AG04449 (cell line): ENCODE measurements at regions not wholly inside any gene's neighbourhood (a gene's known extent, or its start where the extent isn't known, plus 50 kb on each side); places are given as distances from the start of the nearest gene placed in this dataset.

ENCODE experiments used
- CTCF ChIA-PET: fragments of 350-600 bp; formaldehyde crosslinking; extraction: SDS; loops from one replicate; lab custom pipeline; 2021; ENCODE audit warnings: antibody characterized with exemption; lab: Yijun Ruan, JAX
- POLR2A ChIA-PET: fragments of 400-600, 350-600 bp; formaldehyde crosslinking; extraction: SDS; loops from one replicate; lab custom pipeline; 2020; ENCODE audit warnings: antibody characterized with exemption, inconsistent platforms; lab: Yijun Ruan, JAX
- DNase-seq: peaks from one replicate; pipeline ENCODE4 v3.0.0-alpha.2; 2010; ENCODE audit warnings: low read depth, low spot score
- H3K4me3 ChIP-seq: 2 replicates; pipeline ENCODE4 v1.5.1; 2011; ENCODE audit warnings: low read depth, mild to moderate bottlenecking, control low read depth, low read length
- CTCF ChIP-seq: IDR thresholded peaks from one replicate; pipeline ENCODE4 v1.5.1; 2011; ENCODE audit warnings: mild to moderate bottlenecking, moderate library complexity, low read length, control low read depth, inconsistent platforms; ENCODE audit not compliant: insufficient read depth; ENCODE audit errors: missing control alignments

- DNase-seq = no peak
- POLR2A ChIA-PET = no interaction called here
- CTCF ChIA-PET = no interaction called here
These were observed 348.3 kb downstream of the TSHZ3 start for GRCh38 chr19:31000913-31001312.

GRCh38 chr19:30999726-31000125 lies 349.5 kb downstream of the TSHZ3 start:
- no peak overlapping the region for H3K4me3 ChIP-seq
- ChIA-PET POLR2A (no interaction called here), CTCF (no interaction called here)
- no peak for DNase-seq
- TF ChIP-seq CTCF = no peak

More at GRCh38 chr19:31000913-31001312, 348.3 kb downstream of the TSHZ3 start:
- no peak overlapping the region for H3K4me3 ChIP-seq
- no peak for TF ChIP-seq CTCF

- ChIA-PET POLR2A (no interaction called here), CTCF (no interaction called here)
- no peak overlapping the region for H3K4me3 ChIP-seq
- DNase-seq = no peak
- TF ChIP-seq CTCF = no peak
These were observed 352.0 kb downstream of the TSHZ3 start for GRCh38 chr19:30997222-30997621.

GRCh38 chr19:30978639-30979038 lies 370.6 kb downstream of the TSHZ3 start:
- ChIA-PET CTCF (no interaction called here), POLR2A (no interaction called here)
- TF ChIP-seq CTCF = no peak

GRCh38 chr19:30969591-30969990 lies 379.6 kb downstream of the TSHZ3 start:
- POLR2A ChIA-PET = no interaction called here
- no peak overlapping the region for H3K4me3 ChIP-seq
- CTCF ChIA-PET = interaction anchor here (0.8 to 2.0 kb wide), 6 partner anchors 10 to 1255 kb away, joined by 3 to 6 read pairs (median 3); no protein-coding TSS in a partner anchor
- TF ChIP-seq CTCF = no peak
- no peak for DNase-seq

More at GRCh38 chr19:30978639-30979038, 370.6 kb downstream of the TSHZ3 start:
- no peak overlapping the region for H3K4me3 ChIP-seq
- DNase-seq = no peak

- ChIA-PET CTCF (interaction anchor here (1.0 to 2.0 kb wide), 5 partner anchors 10 to 585 kb away, joined by 3 to 6 read pairs (median 3); no protein-coding TSS in a partner anchor), POLR2A (no interaction called here)
- H3K4me3 ChIP-seq = no peak overlapping the region
- no peak for TF ChIP-seq CTCF
- no peak for DNase-seq
These were observed 380.3 kb downstream of the TSHZ3 start for GRCh38 chr19:30968841-30969399.
